ENCODE measurements at regions not wholly inside any gene's neighbourhood (a gene's known extent, or its start where the extent isn't known, plus 50 kb on each side); places are given as distances from the start of the nearest gene placed in this dataset.

DNA sequence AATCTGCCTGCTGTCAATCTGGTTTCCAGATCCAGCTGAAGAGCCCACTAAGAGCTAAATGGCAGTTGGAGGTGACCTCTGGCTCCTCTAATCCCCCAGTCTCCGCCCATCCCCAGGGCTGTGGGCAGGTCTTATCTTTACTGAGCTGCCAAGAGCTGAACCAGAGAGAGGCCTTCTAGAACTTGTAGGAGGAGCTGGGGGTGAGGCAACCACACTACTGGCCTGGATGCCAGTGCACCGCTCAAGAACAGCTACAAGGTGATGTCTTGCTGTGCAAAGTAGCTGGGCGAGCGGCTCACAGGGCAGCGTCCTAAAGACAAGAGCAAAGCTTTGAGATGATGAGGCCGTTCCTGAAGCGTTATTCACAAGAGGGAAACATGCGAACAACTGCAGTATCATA is 374.6 kb downstream of the CTTN start:
- CTCF ChIA-PET: no interaction called here
- no peaks in the 10 kb centered on the region for H3K4me1 Mint-ChIP-seq
- H3K4me3 Mint-ChIP-seq: no peak overlapping the region
- ATAC-seq (no peak), DNase-seq (no peak)
- POLR2A ChIA-PET: no interaction called here
- H3K36me3 Mint-ChIP-seq (ENCODE audit: low read depth): no peaks in the 10 kb centered on the region
- no peaks in the 10 kb centered on the region for H3K27me3 Mint-ChIP-seq
- intact Hi-C loops (cut with DNase I, micrococcal nuclease): no loop called here
- no peak overlapping the region for H3K27ac Mint-ChIP-seq
- H3K9me3 Mint-ChIP-seq (ENCODE audit: low read depth): peaks cover 5% of the 10 kb centered on the region

DNA sequence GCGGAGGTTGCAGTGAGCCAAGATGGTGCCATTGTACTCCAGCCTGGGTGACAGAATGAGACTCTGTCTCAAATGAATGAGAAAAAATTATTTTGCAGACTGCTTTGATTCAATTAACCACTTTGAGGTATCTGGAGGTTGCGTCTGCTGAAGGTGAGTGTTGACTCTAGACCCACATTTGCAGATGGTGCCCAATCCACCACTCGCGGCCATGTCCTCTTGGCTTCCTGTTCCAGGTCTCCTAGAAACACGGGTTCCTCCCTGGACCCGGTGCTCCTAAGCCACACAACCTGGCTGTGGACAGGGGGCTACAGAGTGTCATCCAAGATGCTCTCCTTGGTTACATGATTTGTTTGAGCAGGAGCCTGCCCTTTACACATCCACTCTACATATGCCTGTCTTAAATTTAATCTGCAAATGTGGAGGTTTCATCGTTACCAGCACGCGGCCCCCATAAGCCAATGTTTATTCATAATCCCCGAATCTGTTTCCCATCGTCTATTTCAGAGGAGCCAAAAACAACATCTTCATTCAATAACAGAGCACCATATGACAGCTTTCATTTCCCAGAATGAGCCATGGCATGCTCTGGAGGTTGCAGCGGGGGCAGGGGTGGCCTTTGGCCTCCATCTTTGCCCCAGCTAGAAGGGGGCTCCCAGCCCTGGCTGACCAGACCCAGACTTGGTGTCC is 377.2 kb downstream of the CTTN start:
- Mint-ChIP-seq H3K27ac (no peak overlapping the region), H3K36me3 (ENCODE audit: low read depth) (no peaks in the 10 kb centered on the region), H3K4me1 (no peaks in the 10 kb centered on the region), H3K9me3 (ENCODE audit: low read depth) (peaks cover 5% of the 10 kb centered on the region), H3K27me3 (no peaks in the 10 kb centered on the region), H3K4me3 (no peak overlapping the region)
- ChIA-PET CTCF (no interaction called here), POLR2A (no interaction called here)
- DNase-seq (no peak), ATAC-seq (no peak)
- intact Hi-C loops (cut with DNase I, micrococcal nuclease): no loop called here

DNA sequence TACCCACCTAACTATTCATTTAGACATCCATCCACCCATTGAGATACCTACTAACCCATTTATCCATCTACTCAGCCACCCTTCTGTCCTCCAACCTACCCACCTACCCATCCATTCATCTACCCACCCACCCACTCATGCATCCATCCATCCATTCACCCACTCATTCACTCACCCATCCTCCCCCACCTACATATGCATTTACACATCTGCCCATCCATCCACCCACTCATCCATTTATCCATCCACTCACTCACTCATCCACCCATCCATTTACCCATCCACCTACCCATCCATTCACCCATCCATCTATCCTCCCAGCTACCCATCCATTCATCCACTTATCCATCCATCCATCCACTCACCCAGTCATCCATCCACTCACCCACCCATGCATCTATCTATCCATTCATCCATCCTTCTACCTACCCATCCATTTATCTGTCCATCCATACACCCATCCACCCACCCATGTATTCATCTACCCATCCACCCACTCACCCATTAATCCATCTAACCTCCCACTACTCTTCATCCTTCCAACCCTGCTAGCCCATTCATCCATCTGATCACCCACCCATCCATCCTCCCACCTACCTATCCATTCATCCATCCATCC is 378.7 kb downstream of the CTTN start:
- no peak for ATAC-seq
- ChIA-PET POLR2A (no interaction called here), CTCF (no interaction called here)

DNA sequence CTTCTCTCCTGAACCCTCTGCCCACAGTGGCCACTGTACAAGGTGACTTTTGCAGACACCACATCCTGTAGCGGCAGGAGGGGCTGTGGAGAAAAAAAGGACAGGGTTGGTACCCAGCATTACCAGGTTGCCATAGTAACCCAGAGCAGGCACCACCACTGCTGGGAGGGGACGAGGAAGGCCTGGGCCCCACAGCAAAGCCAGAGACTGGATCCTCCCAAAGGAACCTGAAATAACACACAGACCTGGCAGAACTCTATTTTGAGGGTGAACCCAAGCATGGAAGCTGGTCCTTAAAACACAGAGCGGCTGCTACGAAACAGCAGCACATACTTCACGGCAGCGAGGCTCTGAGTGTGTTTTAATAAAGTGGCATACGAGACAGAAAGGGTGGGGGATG is 380.6 kb downstream of the CTTN start:
- intact Hi-C loops (cut with DNase I, micrococcal nuclease): no loop called here
- H3K9me3 Mint-ChIP-seq (ENCODE audit: low read depth): peaks cover 4% of the 10 kb centered on the region

More for the DNA sequence above, 378.7 kb downstream of the CTTN start:
- H3K27me3 Mint-ChIP-seq: no peaks in the 10 kb centered on the region
- H3K9me3 Mint-ChIP-seq (ENCODE audit: low read depth): peaks cover 5% of the 10 kb centered on the region
- H3K4me1 Mint-ChIP-seq: no peaks in the 10 kb centered on the region
- intact Hi-C loops (cut with DNase I, micrococcal nuclease): no loop called here
- no peak for DNase-seq
- H3K36me3 Mint-ChIP-seq (ENCODE audit: low read depth): no peaks in the 10 kb centered on the region
- no peak overlapping the region for H3K27ac Mint-ChIP-seq
- H3K4me3 Mint-ChIP-seq: no peak overlapping the region

DNA sequence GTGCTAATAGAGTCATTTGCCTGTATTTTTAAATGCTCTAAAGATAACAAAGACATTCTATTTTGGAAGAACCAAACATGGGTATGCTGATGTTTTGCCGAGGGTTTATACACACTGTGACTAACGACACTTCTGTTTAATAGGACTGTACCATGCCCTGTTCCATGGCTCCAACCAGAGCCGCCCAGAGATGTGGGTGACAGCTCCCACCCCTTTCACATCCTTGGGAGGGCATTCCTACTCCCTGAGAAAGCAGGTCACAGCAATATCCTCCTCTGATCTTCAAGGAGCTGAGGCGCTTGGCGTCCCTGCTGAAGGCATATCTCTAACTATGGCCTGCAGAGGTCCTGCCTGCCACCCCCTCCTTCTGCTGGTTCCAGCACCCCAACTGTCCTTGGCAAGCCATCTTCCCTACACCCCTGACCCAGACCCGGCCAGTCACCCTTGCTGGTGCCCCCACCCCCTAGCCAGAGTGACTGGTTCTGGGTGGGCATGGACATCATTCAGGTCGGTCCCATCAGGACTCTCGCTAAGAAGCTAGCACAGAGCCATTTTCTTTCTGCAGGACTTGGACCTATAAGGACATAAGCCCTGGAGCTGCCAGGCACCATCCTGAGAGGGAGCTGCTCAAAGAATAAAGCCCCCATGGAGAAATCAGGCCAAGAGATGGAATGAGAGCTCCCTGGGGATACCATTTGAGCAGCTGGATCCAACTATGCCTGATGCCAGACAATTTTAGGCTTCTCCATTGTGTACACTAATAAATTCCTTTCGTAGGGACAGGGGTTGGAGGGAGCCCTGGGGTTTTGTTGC is 381.3 kb downstream of the CTTN start:
- Mint-ChIP-seq H3K9me3 (ENCODE audit: low read depth) (peaks cover 2% of the 10 kb centered on the region), H3K4me1 (no peaks in the 10 kb centered on the region), H3K4me3 (no peak overlapping the region), H3K36me3 (ENCODE audit: low read depth) (no peaks in the 10 kb centered on the region), H3K27ac (no peak overlapping the region), H3K27me3 (peaks cover 2% of the 10 kb centered on the region)
- no peak for ATAC-seq
- POLR2A ChIA-PET: no interaction called here
- intact Hi-C loops (cut with DNase I, micrococcal nuclease): no loop called here
- CTCF ChIA-PET: no interaction called here
- no peak for DNase-seq

More for the DNA sequence above, 380.6 kb downstream of the CTTN start:
- CTCF ChIA-PET: interaction anchor here (0.6 kb wide), 1 partner anchor 18 kb away, joined by 3 read pairs; no protein-coding TSS in a partner anchor
- peaks cover 2% of the 10 kb centered on the region for H3K27me3 Mint-ChIP-seq
- no peak for DNase-seq
- POLR2A ChIA-PET: no interaction called here
- ATAC-seq: no peak
- H3K4me1 Mint-ChIP-seq: no peaks in the 10 kb centered on the region
- no peak overlapping the region for H3K4me3 Mint-ChIP-seq
- no peaks in the 10 kb centered on the region for H3K36me3 Mint-ChIP-seq (ENCODE audit: low read depth)
- no peak overlapping the region for H3K27ac Mint-ChIP-seq

DNA sequence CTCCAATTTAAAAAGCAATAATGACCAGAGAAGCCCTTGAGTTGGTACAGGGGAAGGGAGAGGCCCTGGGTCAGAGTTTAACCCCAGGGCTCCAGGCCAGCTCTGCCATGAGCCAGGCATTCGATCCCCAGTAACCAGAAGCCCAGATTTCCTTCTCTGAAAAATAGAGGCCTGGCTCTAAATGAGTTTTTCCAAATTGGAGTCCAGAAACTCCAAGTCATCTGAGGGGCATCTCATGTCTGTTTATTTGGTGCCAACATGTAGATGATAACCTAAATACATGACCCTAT is 381.9 kb downstream of the CTTN start:
- DNase-seq: no peak
- POLR2A ChIA-PET: no interaction called here
- Mint-ChIP-seq H3K4me1 (no peaks in the 10 kb centered on the region), H3K36me3 (ENCODE audit: low read depth) (no peaks in the 10 kb centered on the region), H3K9me3 (ENCODE audit: low read depth) (peaks cover 2% of the 10 kb centered on the region), H3K27ac (no peak overlapping the region), H3K4me3 (no peak overlapping the region), H3K27me3 (peaks cover 2% of the 10 kb centered on the region)
- ATAC-seq: no peak
- intact Hi-C loops (cut with DNase I, micrococcal nuclease): no loop called here
- CTCF ChIA-PET: no interaction called here

DNA sequence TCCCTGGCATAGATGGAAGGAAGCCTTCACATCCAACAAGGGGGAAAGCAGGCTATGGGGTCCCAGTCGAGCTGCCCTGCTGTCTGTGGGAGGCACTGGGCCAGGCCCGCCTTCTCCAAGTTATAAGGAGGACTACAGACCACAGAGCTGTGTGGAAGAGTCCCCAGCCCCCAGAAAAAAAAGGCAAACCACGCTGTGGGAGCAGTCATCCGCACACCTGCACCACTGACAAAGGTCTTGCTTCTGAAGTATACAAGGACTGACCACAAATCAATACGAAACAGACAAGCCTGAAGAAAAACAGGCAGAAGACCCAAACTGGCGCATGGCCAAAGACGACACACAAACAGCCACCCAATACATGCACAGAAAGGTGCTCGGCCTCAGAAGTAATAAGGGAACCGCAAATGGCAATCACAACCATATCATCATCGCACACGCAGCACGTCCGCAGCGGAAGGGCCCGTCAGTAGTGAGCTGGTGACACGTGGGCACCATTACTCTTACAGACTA is 384.1 kb downstream of the CTTN start:
- ChIA-PET CTCF (interaction anchor here (0.6 kb wide), 1 partner anchor 49 kb away, joined by 6 read pairs; no protein-coding TSS in a partner anchor), POLR2A (no interaction called here)
- Mint-ChIP-seq H3K27ac (no peak overlapping the region), H3K27me3 (peaks cover 2% of the 10 kb centered on the region), H3K4me1 (no peaks in the 10 kb centered on the region), H3K9me3 (ENCODE audit: low read depth) (no peaks in the 10 kb centered on the region), H3K36me3 (ENCODE audit: low read depth) (no peaks in the 10 kb centered on the region), H3K4me3 (no peak overlapping the region)
- intact Hi-C loops (cut with DNase I, micrococcal nuclease): no loop called here
- DNase-seq (no peak), ATAC-seq (no peak)

DNA sequence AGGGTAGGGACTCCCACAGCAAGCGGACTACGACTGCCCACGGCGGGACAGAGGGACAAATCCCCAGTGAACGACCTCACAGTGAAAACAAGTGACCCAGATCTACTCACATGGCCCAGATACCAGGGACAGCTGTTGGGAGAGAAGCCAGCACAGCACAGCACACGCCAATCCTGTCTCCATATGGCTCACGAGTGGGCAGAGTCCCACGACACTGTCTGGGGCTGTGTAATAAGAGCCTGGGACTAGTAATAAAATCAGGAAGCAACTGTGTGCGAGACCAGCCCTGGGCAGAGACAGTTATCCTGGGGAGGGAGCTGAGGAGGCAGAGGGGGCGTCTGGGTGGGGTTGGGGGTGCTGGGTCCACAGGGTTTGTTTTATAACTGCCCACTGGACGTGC is 385.0 kb downstream of the CTTN start:
- no peak for ATAC-seq
- CTCF ChIA-PET: no interaction called here
- Mint-ChIP-seq H3K36me3 (ENCODE audit: low read depth) (no peaks in the 10 kb centered on the region), H3K27me3 (peaks cover 2% of the 10 kb centered on the region), H3K27ac (no peak overlapping the region), H3K9me3 (ENCODE audit: low read depth) (no peaks in the 10 kb centered on the region), H3K4me1 (no peaks in the 10 kb centered on the region), H3K4me3 (no peak overlapping the region)
- DNase-seq: no peak
- POLR2A ChIA-PET: no interaction called here
- intact Hi-C loops (cut with DNase I, micrococcal nuclease): no loop called here

DNA sequence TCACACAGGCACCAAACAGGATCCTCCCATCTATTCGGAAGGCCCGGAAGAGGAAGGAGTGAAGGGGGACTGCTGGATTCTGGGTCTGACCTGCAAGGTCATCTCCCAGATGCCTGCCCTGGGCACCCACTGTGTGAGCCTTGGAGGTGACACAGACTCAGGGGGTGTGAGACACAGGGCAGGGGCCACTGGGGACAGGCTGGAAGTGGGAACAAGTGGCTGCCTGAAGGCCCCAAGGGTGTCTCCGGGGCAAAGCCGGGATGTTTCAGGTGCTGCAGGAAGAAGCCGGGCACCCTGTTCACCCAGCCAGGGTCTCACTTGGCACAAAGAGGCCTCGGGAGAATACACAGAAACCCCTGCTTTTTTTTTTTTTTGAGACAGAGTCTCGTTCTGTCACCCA is 385.5 kb downstream of the CTTN start:
- ATAC-seq (no peak), DNase-seq (no peak)
- no peaks in the 10 kb centered on the region for H3K4me1 Mint-ChIP-seq
- intact Hi-C loops (cut with DNase I, micrococcal nuclease): no loop called here
- H3K9me3 Mint-ChIP-seq (ENCODE audit: low read depth): no peaks in the 10 kb centered on the region
- ChIA-PET CTCF (no interaction called here), POLR2A (no interaction called here)
- no peaks in the 10 kb centered on the region for H3K36me3 Mint-ChIP-seq (ENCODE audit: low read depth)
- no peak overlapping the region for H3K27ac Mint-ChIP-seq
- no peak overlapping the region for H3K4me3 Mint-ChIP-seq
- peaks cover 2% of the 10 kb centered on the region for H3K27me3 Mint-ChIP-seq

DNA sequence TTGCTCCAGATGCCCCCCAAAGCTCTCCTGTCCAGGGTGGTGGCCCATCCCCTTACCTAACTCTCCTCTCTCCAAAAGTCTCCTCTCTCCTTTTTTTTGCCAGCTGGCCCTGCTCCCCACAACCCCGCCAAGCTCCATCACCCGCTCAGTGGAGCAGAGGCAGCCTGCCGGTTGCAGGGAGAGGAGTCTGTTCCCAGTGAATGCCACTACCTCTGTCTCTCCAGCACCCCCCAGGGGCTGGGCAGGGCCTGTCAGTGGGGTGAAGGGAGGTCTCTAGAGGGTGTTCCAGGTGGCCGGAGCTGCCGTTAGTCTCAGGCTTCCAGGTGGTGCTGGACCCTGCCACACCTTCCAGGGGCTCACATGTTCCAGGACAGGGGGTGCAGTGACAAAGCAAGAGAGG is 387.0 kb downstream of the CTTN start:
- intact Hi-C loops (cut with DNase I, micrococcal nuclease): no loop called here
- H3K27ac Mint-ChIP-seq: no peak overlapping the region
- DNase-seq (no peak), ATAC-seq (no peak)
- peaks cover 2% of the 10 kb centered on the region for H3K27me3 Mint-ChIP-seq
- H3K4me3 Mint-ChIP-seq: no peak overlapping the region
- H3K4me1 Mint-ChIP-seq: no peaks in the 10 kb centered on the region
- no peaks in the 10 kb centered on the region for H3K36me3 Mint-ChIP-seq (ENCODE audit: low read depth)
- no peaks in the 10 kb centered on the region for H3K9me3 Mint-ChIP-seq (ENCODE audit: low read depth)
- ChIA-PET POLR2A (no interaction called here), CTCF (no interaction called here)

DNA sequence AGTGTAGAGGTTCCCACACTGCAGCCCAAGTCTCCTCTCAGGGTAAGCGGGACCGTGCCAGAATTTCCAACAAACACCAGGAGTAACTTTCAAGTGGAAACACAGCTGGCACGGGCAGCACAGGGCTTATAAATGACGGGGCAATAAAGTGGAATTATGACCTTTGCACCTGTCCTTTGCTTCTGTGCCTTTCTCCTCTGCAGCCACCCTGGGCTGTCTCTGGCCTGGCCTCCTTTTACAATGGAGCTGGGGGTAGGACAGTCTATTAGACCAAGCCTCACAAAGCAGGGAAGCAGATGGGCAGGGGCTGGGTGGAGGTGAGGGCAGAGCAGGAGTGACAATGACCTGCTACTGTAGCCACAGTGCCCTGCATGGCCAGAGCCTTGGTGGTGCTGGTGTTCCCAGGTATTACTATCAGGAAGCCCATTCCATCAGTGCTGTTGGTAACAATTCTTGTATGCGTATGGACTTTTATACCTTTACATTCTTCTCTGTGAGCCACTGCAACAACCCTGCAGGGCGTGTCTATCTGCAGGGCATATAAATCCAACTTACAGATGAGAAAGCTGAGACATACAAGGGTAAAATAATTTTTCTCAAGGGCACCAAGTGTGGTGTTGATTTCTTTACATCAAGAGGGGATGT is 387.8 kb downstream of the CTTN start:
- intact Hi-C loops (cut with DNase I, micrococcal nuclease): no loop called here

More for the DNA sequence above, 387.8 kb downstream of the CTTN start:
- Mint-ChIP-seq H3K4me1 (no peaks in the 10 kb centered on the region), H3K4me3 (no peak overlapping the region), H3K27ac (no peak overlapping the region), H3K27me3 (peaks cover 2% of the 10 kb centered on the region), H3K9me3 (ENCODE audit: low read depth) (no peaks in the 10 kb centered on the region), H3K36me3 (ENCODE audit: low read depth) (no peaks in the 10 kb centered on the region)
- ATAC-seq (no peak), DNase-seq (no peak)
- POLR2A ChIA-PET: no interaction called here
- CTCF ChIA-PET: no interaction called here

Data from activated CD4-positive, alpha-beta T cell treated with anti-CD3 and anti-CD28 coated beads for 36 hours (primary cell).